HG02763 (cell line): ENCODE measurements at regions not wholly inside any gene's neighbourhood (a gene's known extent, or its start where the extent isn't known, plus 50 kb on each side); places are given as distances from the start of the nearest gene placed in this dataset.
"Not testable (repeated sequence)": the region's sequence is repeated elsewhere in the genome, so short reads cannot be mapped to it uniquely, and the experiment has no call there.

Source experiments
- ATAC-seq: cut with Tn5 transposase; IDR thresholded peaks from one replicate; pipeline ENCODE4 v1.9.1; 2021; ENCODE audit warnings: mild to moderate bottlenecking, moderate library complexity; ENCODE audit not compliant: unreplicated experiment

DNA sequence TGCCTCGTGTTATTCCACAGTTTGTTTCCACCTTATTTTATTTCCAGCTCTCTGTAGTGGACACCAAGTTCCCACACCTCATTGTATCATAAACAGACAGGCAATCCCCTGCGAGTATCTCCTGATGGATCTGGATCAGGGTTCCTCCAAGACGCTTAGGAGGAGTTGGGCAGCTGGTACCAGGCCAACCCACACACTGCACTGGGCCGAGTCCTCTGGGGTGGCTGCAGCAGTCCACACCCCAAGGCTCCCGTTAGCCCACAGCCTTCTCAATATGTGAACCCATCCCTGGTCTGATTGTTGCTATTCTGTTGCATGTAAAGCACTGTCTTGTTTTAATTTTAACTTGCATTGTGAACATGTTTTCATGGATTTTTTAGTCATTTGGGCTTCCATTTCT lies 178.8 kb upstream of the RAB6C start:
- no peak for ATAC-seq

DNA sequence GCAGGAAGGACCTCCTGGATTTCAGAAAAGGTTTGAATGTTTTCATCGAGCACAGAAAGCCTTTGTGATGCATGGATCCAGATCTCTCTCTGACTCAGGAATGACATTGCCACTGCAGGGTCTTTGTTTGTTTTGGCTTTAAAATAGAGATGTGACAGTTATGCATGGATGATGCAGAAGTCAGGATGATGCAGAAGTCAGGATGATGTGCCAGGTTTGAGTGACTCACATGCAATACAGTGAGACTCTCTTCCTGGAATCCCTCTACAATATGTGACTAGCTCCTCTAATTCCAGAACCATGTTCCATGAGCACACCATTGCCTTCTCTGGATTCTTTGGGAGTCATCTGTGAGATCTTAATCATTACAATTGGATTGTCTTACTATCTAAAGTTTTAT lies 177.9 kb upstream of the RAB6C start:
- ATAC-seq, result no peak

DNA sequence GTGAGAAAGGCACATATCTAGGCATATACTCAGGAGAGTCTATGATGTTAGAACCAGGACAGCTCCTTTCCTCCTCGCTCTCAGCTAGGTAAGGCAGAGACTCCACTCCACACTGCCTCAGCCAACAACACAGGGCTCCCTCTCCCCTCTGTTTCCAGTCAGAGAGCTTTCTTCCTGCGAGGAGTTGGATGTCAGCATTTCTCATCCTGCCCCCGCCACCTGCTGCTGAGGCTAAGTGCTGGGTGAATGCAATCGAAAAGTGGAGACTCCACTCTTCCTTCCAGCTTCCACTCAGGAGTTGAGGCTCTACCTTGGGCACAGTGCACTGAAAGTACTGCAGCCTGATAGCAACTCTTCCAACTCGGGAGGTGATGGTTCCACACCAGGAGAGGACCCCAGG lies 177.2 kb upstream of the RAB6C start:
- no peak for ATAC-seq

DNA sequence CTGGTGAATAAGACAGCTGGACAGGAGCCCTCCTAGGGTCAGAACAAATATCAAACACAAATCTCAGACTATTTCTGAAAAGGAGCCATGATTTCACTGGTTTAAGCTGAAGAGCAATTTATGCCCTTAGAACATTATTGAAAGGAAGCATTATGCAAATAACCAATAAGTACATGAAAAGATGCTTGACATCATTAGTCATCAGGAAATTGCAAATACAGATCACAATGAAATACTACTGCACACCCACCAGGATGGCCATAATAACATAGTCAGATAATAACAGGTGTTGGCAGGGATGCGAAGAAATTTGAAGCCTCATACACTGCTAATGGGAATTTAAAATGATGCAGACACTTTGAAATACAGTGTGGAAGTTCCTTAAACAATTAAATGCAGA lies 176.4 kb upstream of the RAB6C start:
- no peak for ATAC-seq

DNA sequence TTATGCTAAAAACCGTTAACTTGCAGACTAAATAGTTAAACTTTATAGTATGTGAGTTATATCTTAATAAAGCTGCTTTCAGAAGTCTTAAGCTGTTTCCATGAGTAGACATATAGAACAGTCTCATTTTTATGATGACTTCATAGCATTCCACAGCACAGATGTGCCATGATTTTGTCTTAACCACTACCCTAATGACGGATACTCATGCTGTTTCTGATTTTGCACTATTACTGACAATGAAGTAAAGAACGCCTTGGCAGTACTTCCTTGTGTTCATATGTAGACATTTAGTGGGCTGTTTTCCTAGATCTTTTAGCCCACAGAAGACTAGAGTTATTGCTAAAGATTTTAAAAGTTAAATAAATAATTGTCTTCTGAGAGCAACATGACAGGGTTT lies 175.6 kb upstream of the RAB6C start:
- ATAC-seq, result no peak

DNA sequence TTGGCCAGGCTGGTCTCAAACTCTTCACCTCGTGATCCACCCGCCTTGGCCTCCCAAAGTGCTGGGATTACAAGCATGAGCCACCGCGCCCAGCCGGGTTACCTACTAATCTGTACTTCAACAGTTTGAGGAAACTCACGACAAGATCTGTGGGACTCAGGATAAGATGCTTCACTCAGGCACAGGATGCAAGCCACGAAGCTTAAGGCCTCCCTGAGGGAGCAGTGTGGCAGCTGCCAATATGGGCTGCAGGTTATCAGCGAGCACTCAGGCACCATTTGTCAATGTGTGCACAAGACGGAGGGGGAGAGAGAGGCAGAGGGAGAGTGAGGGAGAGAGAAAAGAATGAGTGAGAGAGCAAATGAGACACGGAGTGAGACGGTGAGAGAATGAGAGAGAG lies 173.6 kb upstream of the RAB6C start:
- ATAC-seq, result no peak

DNA sequence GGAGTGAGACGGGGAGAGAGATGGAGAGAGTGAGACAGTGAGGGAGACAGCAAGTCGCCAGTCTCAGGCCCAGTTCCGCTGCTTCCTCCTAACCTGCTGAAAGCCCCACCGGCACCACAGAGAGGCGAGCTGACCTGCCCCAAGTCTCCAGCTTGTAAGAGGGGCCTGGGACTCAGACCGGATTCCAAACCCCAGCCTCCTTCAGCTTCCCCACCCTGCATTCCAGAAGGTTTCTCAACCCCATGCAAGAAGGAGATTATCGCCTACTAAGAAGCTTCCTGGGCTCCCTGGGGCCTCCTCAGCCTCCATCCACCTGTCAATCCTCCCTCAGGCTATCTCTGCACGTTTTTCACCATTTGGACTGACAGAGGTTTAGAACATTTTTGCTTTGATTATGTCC lies 173.1 kb upstream of the RAB6C start:
- no peak for ATAC-seq

DNA sequence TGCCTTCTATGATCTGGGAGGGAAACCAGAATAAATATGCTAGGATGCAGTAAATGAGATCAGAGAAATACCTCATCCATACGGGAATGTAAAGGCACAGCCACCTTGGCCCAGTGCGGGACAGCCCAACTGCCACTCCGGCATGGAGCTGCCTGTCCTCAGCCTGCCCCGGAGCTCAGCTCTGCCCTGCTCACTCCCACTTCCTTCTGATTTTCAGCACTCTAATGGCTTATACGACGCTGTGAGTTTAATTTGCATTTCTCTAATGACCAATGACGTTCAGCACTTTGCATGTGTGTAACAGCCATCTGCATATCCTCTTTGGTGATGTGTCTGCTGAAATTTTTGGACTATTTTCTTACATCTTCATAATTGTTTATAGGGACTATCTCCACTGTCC lies 172.5 kb upstream of the RAB6C start:
- no peak for ATAC-seq

DNA sequence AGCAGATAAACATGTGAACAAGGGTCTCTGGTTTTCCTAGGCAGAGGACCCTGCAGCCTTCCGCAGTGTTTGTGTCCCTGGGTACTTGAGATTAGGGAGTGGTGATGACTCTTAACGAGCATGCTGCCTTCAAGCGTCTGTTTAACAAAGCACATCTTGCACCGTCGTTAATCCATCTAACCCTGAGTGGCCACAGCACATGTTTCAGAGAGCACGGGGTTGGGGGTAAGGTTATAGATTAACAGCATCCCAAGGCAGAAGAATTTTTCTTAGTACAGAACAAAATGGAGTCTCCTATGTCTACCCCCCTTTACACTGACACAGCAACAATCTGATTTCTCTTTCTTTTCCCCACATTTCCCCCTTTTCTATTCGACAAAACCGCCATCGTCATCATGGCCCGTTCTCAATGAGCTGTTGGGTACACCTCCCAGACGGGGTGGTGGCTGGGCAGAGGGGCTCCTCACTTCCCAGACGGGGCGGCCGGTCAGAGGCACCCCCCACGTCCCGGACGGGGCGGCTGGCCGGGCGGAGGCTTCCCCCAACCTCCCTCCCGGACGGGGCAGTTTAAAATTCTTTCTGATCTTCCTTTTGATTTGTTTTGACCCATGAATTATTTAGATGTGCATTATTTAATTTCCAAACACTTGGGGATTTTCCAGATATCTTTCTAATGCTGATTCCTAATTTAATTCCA lies 171.7 kb upstream of the RAB6C start:
- not testable (repeated sequence) for ATAC-seq

DNA sequence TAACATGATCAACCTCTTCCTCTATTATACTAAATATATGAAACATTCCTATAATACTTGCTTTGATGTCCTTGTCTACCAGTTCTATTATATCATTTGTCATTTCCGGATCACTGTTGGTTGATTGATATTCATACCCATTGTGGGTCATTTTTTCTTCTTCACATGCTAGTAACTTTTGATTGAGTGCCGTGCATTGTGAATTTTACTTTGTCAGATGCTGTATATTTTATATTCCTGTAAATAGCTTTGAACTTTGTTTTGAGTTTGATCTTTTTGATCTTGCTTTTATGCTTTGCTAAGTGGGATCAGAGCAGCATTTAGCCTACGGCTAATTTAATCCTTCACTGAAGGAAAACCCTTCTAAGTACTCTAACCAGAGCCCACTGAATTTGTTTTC lies 168.9 kb upstream of the RAB6C start:
- ATAC-seq, result no peak

DNA sequence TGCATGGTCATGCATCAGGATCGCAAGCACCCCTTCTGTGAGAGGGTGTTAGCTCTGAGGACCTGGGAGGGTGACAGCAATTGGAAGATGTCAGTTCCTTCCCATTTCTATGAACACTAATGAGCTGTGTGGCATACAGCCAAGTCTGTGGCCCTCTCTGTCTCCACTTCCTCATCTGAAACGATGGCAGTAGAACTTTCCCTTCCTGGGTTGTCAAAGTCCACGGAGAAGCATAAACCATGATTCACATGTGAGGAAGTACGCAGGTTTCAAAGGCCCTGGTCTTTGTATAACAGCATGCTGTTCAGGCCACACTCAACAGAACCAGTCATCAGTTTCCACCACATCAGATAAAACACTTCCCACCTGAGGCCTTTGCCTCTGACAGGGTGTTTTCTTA lies 167.4 kb upstream of the RAB6C start:
- peak; percentile 66 for ATAC-seq

DNA sequence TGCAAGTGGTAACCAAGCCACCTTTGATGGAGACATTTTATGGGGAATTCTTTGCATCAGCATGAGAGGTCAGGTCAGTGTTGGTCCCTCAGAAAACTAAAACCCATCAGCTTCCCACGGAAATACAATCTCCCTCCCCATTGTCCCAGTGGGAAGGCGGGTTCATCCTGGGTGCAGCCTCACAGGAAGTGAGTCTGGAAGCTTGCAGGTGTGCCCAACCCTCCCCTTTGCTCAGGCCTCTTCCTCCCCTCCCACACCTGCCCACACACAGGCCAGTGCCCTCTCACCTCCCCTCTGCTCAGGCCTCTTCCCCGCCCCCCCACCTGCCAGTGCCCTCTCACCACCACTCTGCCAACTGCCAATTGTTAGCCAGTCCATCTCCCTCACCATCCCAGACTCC lies 166.8 kb upstream of the RAB6C start:
- ATAC-seq, result no peak

DNA sequence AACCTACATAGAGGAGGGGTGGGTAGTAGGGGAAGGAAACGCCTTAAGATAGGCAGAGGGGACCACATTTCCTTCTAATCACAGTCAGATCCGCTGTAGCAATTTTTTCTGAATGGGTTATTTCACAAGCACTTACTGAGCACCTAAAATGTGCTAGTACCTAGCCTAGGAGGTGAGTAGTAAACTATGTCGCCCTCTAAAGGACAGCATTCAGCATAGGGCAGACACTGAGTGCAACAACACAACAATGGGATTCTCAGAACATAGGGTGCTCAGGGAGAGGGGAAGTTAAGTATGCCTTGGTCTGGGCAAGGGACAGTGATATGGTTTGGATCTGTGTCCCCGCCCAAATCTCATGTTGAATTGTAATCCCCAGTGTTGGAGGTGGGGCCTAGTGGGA lies 166.1 kb upstream of the RAB6C start:
- no peak for ATAC-seq

DNA sequence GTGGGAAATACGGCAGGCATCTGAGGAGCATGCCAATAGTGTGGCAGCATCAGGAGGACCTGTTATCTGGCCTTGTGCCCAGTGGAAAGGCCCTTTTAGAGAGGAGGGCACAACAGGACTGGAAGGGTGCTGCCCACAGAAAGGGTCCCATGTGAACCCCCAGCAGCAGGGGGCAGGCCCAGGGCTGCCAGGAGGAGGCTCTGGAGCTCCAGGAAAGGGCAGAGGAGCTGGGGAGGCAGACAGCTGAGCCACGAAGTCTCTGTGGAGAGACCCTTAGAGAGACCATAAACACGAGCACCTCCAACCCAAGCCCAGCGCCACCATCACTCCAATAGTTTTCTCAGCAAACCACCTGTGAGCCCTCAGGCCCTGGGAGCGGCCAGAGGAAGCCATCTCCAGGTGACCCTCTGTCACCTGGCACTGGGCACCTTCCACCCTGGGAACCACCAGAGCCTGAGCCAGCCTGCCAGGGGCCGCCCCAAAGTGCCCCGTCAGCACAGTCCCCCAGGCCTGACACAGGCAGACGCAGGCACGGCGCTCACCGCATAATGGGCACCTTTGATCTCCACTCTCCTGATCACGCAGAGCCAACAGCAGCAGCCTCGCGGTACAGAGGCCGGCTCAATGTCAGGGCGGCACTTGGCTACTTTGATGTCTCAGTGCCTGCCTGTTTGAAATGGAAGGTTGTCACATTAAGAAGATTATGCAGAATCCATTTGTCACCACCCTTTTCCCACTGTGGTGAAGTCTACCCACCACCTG lies 162.5 kb upstream of the RAB6C start:
- ATAC-seq, result no peak

DNA sequence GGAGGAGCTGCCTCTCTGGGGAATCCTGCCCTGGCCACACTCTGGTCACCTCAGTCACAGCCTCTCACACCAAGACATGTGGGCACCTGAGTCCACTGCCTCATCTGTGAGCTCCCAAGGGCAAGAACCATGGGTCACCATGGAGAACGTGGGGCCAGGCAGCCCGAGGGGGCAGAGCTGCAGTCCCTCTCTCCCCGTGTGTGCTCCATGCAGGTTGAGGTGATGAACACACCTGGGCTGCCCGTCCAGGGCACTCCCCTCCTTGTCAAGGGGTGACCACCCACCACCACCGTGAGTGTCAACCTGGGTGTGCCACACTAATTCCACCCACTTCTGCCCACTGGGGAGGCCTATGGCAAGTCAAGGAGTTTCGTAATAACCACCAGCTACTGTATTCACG lies 159.6 kb upstream of the RAB6C start:
- ATAC-seq, result no peak

DNA sequence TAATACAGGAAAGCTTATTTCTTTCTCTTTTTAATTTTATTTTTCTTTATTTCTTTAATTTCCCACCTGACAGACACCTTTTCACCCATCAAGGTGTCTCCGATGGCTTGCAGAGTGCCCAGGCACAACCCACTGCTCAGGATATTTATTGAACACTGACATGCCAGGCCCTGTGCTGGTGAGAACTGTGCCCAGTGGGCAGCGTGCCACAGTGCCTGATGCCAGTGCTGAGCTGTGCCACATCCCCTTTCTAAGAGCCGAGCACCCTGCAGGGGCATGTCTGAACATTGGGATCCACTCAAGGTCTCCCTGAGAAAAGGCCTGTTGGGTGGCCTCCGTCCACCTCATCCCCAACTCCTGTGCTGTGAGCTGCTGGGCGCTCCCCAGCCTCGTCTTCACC lies 158.6 kb upstream of the RAB6C start:
- ATAC-seq, result no peak

DNA sequence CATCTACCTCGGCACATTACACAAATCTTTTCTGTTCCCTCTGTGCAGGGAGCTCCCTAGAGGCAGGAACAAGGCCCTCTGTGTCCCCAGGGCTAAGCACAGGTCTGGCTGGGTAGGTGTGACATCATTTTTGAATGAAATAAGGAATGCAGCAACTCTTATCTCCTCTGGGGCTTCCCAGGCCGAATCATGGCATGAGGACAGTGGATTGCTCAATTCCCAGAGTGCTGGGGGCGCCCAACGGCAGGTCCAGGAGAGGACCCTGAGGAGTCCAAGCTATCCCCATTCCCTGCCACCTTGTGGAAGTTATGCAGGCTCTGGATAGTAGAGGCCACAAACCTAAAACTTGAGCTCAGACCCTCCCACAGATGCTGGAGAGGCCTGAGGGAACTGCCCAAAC lies 158.0 kb upstream of the RAB6C start:
- ATAC-seq, result no peak

DNA sequence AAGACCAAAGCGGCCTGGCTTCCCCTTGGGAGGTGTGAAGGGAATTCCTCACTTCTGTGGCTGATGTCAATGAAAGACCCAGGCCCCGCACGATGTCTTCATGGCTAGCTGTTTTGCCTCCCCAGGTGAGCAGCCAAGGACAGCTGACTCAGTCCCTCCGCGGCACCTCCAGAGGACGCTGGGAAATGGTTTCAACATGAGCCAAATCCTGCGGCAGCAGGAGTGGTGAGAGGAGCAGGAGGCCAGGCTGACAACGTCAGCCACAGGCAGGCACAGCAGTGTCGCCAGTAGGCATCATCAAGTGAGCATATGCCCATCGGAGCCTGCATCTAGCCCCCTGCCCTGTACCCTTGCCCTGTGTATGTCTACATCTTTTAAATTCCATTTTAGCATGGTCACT lies 156.4 kb upstream of the RAB6C start:
- ATAC-seq, result no peak

DNA sequence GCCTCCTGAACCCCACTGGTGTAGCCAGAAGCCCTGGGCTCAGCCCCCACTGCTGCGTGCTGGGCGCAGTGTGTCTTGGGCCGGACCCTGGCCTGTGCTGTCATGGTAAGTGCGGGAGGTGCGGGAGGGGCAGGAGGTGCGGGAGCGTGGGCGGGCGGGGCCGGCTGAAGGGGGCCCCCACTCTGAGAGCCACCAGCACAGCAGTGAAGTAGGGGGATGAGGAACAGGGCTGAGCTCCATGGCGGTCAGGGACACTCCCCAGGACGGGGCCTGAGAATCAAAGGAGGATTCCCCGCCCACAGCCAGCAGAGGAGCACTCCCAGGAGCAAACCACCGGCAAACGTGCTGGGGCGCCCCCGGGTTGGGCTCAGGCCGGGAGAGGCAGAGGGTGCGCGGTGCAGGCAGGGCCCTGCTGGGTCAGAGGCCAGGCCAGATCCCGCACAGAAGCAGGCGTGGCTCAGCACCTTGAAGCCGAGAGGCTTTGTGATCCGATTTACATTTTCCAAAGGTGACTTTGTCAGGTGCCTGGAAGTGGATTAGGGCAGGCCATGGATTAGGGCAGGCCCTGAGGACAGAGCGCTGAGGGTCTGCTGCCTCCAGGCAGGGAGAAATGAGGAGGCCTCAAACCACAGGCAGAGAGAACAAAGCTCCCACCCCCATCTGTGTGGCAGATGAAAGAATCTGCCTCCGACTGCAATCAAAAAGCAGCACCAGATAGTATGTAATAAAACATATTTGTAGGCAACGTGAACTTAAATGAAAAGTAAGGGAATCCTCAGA lies 152.0 kb upstream of the RAB6C start:
- no peak for ATAC-seq

DNA sequence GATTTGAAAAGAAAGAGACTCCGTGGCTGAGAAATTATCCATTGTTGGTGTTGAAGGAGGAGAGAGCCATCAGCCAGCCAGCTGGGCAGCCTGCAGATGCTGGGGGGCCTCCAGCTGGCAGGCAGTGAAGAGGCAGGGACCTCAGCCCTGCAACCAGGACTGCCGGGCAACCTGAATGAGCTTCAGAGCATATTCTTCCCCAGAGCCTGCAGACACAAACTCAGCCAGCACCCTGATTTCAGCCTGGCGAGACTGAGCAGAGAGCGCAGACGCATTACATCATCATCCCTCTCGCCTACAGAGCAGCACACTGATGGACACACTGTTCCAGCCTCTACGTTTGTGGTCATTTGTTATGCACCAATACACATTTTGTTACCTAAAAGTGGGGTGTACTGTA lies 150.7 kb upstream of the RAB6C start:
- ATAC-seq, result no peak

DNA sequence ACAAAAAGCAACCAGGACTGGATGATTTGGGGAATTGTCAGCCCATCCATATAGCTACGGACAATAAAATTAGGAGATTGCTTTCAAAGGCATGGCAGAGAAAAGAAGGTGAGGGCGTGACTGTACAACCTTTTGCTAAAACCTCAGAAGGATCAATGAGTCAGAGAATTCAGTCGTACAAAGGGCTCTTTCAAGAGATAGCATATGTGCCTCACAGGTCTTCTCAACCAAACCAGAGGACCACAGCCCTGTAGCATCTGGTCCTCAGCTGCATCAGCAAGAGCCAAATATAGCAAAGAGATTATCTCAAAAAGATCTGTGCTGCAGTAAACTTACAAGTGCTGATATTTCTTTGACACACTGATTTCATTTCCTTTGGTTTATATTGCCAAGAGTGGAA lies 149.9 kb upstream of the RAB6C start:
- ATAC-seq, result no peak

DNA sequence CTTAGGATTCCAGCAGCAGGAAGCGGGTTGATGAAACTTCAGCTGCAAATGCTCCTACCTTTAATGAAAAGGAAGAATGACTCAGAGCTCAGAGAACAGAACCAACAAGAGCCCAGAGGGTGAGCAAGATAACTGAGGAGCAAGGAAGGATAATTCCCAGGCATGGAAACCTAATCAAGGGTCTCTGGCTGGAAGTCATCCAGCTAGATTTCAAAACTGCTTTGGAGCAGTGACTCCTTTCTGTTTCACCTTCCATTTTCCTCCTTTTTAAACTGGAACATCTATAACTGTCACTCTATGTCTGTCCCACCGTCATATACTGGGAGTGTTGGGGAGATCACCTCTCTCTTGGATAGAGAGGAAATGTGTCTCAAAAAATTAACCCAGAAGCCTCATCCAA lies 148.4 kb upstream of the RAB6C start:
- no peak for ATAC-seq
